ENCODE measurements at regions not wholly inside any gene's neighbourhood (a gene's known extent, or its start where the extent isn't known, plus 50 kb on each side); places are given as distances from the start of the nearest gene placed in this dataset.
A peak's percentile ranks its signal among the peaks of the same experiment; 100 is the strongest.

GRCh38 chr13:44189085-44189484, 184.5 kb upstream of the SERP2 start:
- POLR2A ChIA-PET, result no interaction called here
- WGBS (ENCODE audit: insufficient coverage), result no CpG with 5 or more reads among the region's 1 CpG
- ATAC-seq (replicated peaks in 1 of 4) (no peak), DNase-seq (no peak)
- Histone ChIP-seq H3K27ac (ENCODE audit: low read length) (no peak overlapping the region), H3K27me3 (replicated peaks in 1 of 2; ENCODE audit: control insufficient read depth in 2 of 2, extremely low read depth in 1 of 2, insufficient read depth in 2 of 2, low read length in 1 of 2) (no peaks in the 10 kb centered on the region), H3K4me3 (ENCODE audit: control insufficient read depth in 1 of 2, extremely low read depth in 1 of 2, low read length in 1 of 2) (no peak overlapping the region), H3K36me3 (ENCODE audit: control insufficient read depth in 2 of 2, extremely low read depth in 1 of 2, insufficient read depth in 1 of 2, low read length in 1 of 2) (no peaks in the 10 kb centered on the region), H3K9me3 (no peaks in the 10 kb centered on the region), H3K4me1 (ENCODE audit: control insufficient read depth in 1 of 2, extremely low read depth in 1 of 2, insufficient read depth in 2 of 2, low read length in 2 of 2) (peaks cover 0 to 6% of the 10 kb centered on the region in 2 experiments)
- Mint-ChIP-seq H3K9me3 (peaks cover 0 to 4% (median 3%) of the 10 kb centered on the region in 3 donors), H3K27ac (no peak overlapping the region), H3K27me3 (no peaks in the 10 kb centered on the region), H3K36me3 (no peaks in the 10 kb centered on the region), H3K4me1 (peaks cover 12 to 16% (median 12%) of the 10 kb centered on the region in 3 donors), H3K4me3 (no peak overlapping the region)
- CTCF ChIA-PET, result no interaction called here

GRCh38 chr13:44191103-44191502, 182.5 kb upstream of the SERP2 start:
- DNase-seq (no peak), ATAC-seq (replicated peaks in 1 of 4) (no peak)
- Mint-ChIP-seq H3K27ac (peak overlapping the region; percentile 85 to 88), H3K4me1 (peaks cover 23 to 27% (median 25%) of the 10 kb centered on the region in 3 donors), H3K9me3 (peaks cover 0 to 4% (median 0%) of the 10 kb centered on the region in 3 donors), H3K4me3 (no peak overlapping the region), H3K27me3 (no peaks in the 10 kb centered on the region), H3K36me3 (no peaks in the 10 kb centered on the region)
- H3K27me3 ChIP-seq (replicated peaks in 1 of 2; ENCODE audit: control insufficient read depth in 2 of 2, extremely low read depth in 1 of 2, insufficient read depth in 2 of 2, low read length in 1 of 2), result no peaks in the 10 kb centered on the region
- no peak overlapping the region for H3K27ac ChIP-seq (ENCODE audit: low read length)
- no peaks in the 10 kb centered on the region for H3K9me3 ChIP-seq
- H3K4me3 ChIP-seq (ENCODE audit: control insufficient read depth in 1 of 2, extremely low read depth in 1 of 2, low read length in 1 of 2), result no peak overlapping the region
- ChIA-PET POLR2A (no interaction called here), CTCF (interaction anchor here (0.6 to 2.4 kb wide), 5 partner anchors 145 to 283 kb away, joined by 3 to 7 read pairs (median 4); no protein-coding TSS in a partner anchor)
- no peaks in the 10 kb centered on the region for H3K36me3 ChIP-seq (ENCODE audit: control insufficient read depth in 2 of 2, extremely low read depth in 1 of 2, insufficient read depth in 1 of 2, low read length in 1 of 2)
- H3K4me1 ChIP-seq (ENCODE audit: control insufficient read depth in 1 of 2, extremely low read depth in 1 of 2, insufficient read depth in 2 of 2, low read length in 2 of 2), result peaks cover 10 to 11% of the 10 kb centered on the region in 2 experiments

DNA sequence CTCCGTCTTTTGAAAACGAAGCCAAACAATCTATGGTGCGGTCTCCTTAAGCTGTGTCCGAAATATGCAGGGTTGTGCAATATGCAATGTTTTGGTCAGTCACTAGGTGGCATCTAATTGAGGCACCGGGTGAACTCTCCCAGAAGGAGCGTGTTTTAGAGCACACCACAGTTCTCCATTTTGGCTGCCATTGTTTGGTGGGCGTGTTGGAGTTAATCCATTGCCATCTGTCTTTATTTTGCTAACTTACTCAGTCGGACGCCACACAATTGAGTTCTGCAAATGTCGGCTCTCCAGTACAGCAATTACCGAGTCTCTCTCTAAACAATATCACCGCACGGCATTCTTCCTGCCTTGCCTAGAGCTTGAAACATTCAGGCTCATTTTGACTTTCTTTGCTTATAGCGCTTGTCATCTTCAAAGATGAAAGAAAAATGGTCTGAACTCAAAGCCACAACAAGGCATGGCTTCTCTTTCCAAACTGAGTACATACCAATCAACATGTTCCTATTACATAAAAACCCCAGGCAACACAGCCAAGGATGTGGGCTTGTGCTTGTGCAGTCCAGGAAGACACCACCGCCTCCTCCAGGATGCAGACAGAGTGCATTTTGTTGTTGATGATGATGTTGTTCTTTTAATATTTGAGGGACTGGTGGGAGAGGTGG, 182.0 kb upstream of the SERP2 start:
- peak overlapping the region; percentile 85 to 88 for H3K27ac Mint-ChIP-seq
- H3K27me3 Mint-ChIP-seq, result no peaks in the 10 kb centered on the region
- Histone ChIP-seq H3K27ac (ENCODE audit: low read length) (peak overlapping the region; percentile 54), H3K4me3 (ENCODE audit: control insufficient read depth in 1 of 2, extremely low read depth in 1 of 2, low read length in 1 of 2) (peak overlapping the region in 1 of 2 donors; percentile 13), H3K9me3 (no peaks in the 10 kb centered on the region), H3K27me3 (replicated peaks in 1 of 2; ENCODE audit: control insufficient read depth in 2 of 2, extremely low read depth in 1 of 2, insufficient read depth in 2 of 2, low read length in 1 of 2) (no peaks in the 10 kb centered on the region), H3K4me1 (ENCODE audit: control insufficient read depth in 1 of 2, extremely low read depth in 1 of 2, insufficient read depth in 2 of 2, low read length in 2 of 2) (peaks cover 14 to 16% of the 10 kb centered on the region in 2 experiments), H3K36me3 (ENCODE audit: control insufficient read depth in 2 of 2, extremely low read depth in 1 of 2, insufficient read depth in 1 of 2, low read length in 1 of 2) (no peaks in the 10 kb centered on the region)
- peaks cover 0 to 4% (median 0%) of the 10 kb centered on the region in 3 donors for H3K9me3 Mint-ChIP-seq
- 22% methylated on average over 11 of the region's 15 CpGs for WGBS (ENCODE audit: insufficient coverage)
- peak overlapping the region; percentile 25 to 62 (median 42) for H3K4me3 Mint-ChIP-seq
- no peaks in the 10 kb centered on the region for H3K36me3 Mint-ChIP-seq
- ATAC-seq (replicated peaks in 1 of 4), result peak; percentile 79 to 86 (median 80)
- CTCF ChIA-PET, result interaction anchor here (0.6 to 2.4 kb wide), 6 partner anchors 244 to 283 kb away, joined by 3 to 7 read pairs (median 5); no protein-coding TSS in a partner anchor
- peak in 34 of 35 experiments; percentile 10 to 72 (median 31) for DNase-seq
- peaks cover 27 to 32% (median 30%) of the 10 kb centered on the region in 3 donors for H3K4me1 Mint-ChIP-seq
- POLR2A ChIA-PET, result interaction anchor here in 1 of 2 donors (0.5 kb wide), 1 partner anchor 112 kb away, joined by 3 read pairs; no protein-coding TSS in a partner anchor

DNA sequence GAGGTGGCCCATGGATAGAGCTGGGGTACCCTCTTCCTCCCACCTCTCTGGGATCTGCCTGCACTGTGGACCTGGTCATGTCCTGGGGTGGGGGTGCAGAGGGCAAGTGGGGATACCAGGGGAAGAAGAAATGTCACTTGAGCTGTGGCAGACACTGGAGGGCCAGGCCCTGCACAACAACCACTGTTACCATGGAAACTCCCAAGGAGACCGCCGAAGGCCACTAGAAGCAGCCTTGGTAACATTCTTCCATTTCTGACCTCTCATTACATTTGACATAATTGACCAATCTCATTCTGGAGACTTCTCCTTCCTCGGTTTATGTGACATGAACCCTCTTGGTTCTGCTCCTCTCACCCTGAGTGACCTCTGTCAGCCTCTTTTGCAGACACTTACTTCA, 179.9 kb upstream of the SERP2 start:
- Histone ChIP-seq H3K27ac (ENCODE audit: low read length) (no peak overlapping the region), H3K4me1 (ENCODE audit: control insufficient read depth in 1 of 2, extremely low read depth in 1 of 2, insufficient read depth in 2 of 2, low read length in 2 of 2) (peaks cover 16 to 20% of the 10 kb centered on the region in 2 experiments), H3K9me3 (no peaks in the 10 kb centered on the region), H3K36me3 (ENCODE audit: control insufficient read depth in 2 of 2, extremely low read depth in 1 of 2, insufficient read depth in 1 of 2, low read length in 1 of 2) (no peaks in the 10 kb centered on the region), H3K27me3 (replicated peaks in 1 of 2; ENCODE audit: control insufficient read depth in 2 of 2, extremely low read depth in 1 of 2, insufficient read depth in 2 of 2, low read length in 1 of 2) (no peaks in the 10 kb centered on the region), H3K4me3 (ENCODE audit: control insufficient read depth in 1 of 2, extremely low read depth in 1 of 2, low read length in 1 of 2) (no peak overlapping the region)
- no peak for ATAC-seq (replicated peaks in 1 of 4)
- 96% methylated on average over 3 of the region's 3 CpGs for WGBS (ENCODE audit: insufficient coverage)
- DNase-seq, result no peak
- no peaks in the 10 kb centered on the region for H3K27me3 Mint-ChIP-seq
- H3K9me3 Mint-ChIP-seq, result peaks cover 0 to 4% (median 0%) of the 10 kb centered on the region in 3 donors
- no peaks in the 10 kb centered on the region for H3K36me3 Mint-ChIP-seq
- CTCF ChIA-PET, result interaction anchor here in 1 of 2 donors (0.6 kb wide), 1 partner anchor 178 kb away, joined by 4 read pairs; no protein-coding TSS in a partner anchor
- POLR2A ChIA-PET, result no interaction called here
- peak overlapping the region in 1 of 2 donors; percentile 36 for H3K27ac Mint-ChIP-seq
- H3K4me3 Mint-ChIP-seq, result no peak overlapping the region
- peaks cover 30 to 34% (median 32%) of the 10 kb centered on the region in 3 donors for H3K4me1 Mint-ChIP-seq

- Histone ChIP-seq H3K4me3 (ENCODE audit: control insufficient read depth in 1 of 2, extremely low read depth in 1 of 2, low read length in 1 of 2) (no peak overlapping the region), H3K4me1 (ENCODE audit: control insufficient read depth in 1 of 2, extremely low read depth in 1 of 2, insufficient read depth in 2 of 2, low read length in 2 of 2) (peaks cover 16 to 20% of the 10 kb centered on the region in 2 experiments), H3K36me3 (ENCODE audit: control insufficient read depth in 2 of 2, extremely low read depth in 1 of 2, insufficient read depth in 1 of 2, low read length in 1 of 2) (no peaks in the 10 kb centered on the region), H3K27ac (ENCODE audit: low read length) (no peak overlapping the region), H3K9me3 (no peaks in the 10 kb centered on the region), H3K27me3 (replicated peaks in 1 of 2; ENCODE audit: control insufficient read depth in 2 of 2, extremely low read depth in 1 of 2, insufficient read depth in 2 of 2, low read length in 1 of 2) (no peaks in the 10 kb centered on the region)
- ATAC-seq (replicated peaks in 1 of 4) (no peak), DNase-seq (peak in 1 of 35 experiments; percentile 14)
- Mint-ChIP-seq H3K4me1 (peaks cover 30 to 34% (median 32%) of the 10 kb centered on the region in 3 donors), H3K9me3 (peaks cover 0 to 4% (median 0%) of the 10 kb centered on the region in 3 donors), H3K36me3 (no peaks in the 10 kb centered on the region), H3K4me3 (no peak overlapping the region), H3K27me3 (no peaks in the 10 kb centered on the region), H3K27ac (peak overlapping the region; percentile 1 to 57)
- CTCF ChIA-PET, result no interaction called here
- POLR2A ChIA-PET, result no interaction called here
- no CpG with 5 or more reads among the region's 3 CpGs for WGBS (ENCODE audit: insufficient coverage)
These were observed 178.4 kb upstream of the SERP2 start for GRCh38 chr13:44195245-44195644.

DNA sequence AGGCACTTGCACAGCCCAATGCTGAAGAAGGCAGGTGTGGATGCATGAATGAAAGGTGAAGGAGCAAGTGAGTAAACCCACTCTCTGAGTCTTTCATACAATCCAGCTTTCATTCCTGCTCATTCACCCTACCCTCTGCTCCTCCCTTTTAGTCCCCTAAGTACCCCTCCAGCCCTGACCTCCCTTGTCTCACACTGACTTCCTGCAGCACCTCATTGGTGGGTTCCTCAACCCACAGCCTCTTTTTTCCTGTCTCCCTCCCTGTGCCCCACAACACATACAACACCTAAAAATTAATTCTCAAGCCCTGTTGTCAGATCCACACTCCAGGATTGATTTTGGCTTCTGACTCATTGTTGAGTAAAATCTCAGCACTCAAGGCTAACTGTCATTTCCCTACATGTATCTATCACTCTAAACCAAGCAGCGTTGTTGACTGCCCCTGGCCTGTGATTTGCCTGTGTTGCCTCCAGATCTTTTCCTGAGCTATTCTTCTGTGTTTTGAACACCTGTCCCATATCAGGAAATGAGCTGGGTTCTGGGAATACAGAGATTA, 177.3 kb upstream of the SERP2 start:
- H3K36me3 ChIP-seq (ENCODE audit: control insufficient read depth in 2 of 2, extremely low read depth in 1 of 2, insufficient read depth in 1 of 2, low read length in 1 of 2), result no peaks in the 10 kb centered on the region
- Mint-ChIP-seq H3K4me1 (peaks cover 28 to 33% (median 31%) of the 10 kb centered on the region in 3 donors), H3K27ac (peak overlapping the region in 1 of 2 donors; percentile 11), H3K4me3 (no peak overlapping the region), H3K27me3 (no peaks in the 10 kb centered on the region), H3K36me3 (no peaks in the 10 kb centered on the region), H3K9me3 (peaks cover 0 to 4% (median 0%) of the 10 kb centered on the region in 3 donors)
- no peak overlapping the region for H3K27ac ChIP-seq (ENCODE audit: low read length)
- H3K4me3 ChIP-seq (ENCODE audit: control insufficient read depth in 1 of 2, extremely low read depth in 1 of 2, low read length in 1 of 2), result no peak overlapping the region
- no peak for ATAC-seq (replicated peaks in 1 of 4)
- WGBS (ENCODE audit: insufficient coverage), result no CpG with 5 or more reads among the region's 1 CpG
- CTCF ChIA-PET, result no interaction called here
- peaks cover 16 to 20% of the 10 kb centered on the region in 2 experiments for H3K4me1 ChIP-seq (ENCODE audit: control insufficient read depth in 1 of 2, extremely low read depth in 1 of 2, insufficient read depth in 2 of 2, low read length in 2 of 2)
- POLR2A ChIA-PET, result no interaction called here
- no peaks in the 10 kb centered on the region for H3K9me3 ChIP-seq
- H3K27me3 ChIP-seq (replicated peaks in 1 of 2; ENCODE audit: control insufficient read depth in 2 of 2, extremely low read depth in 1 of 2, insufficient read depth in 2 of 2, low read length in 1 of 2), result no peaks in the 10 kb centered on the region
- no peak for DNase-seq

Measured in T-cell (primary cell).